ENCODE measurements at regions not wholly inside any gene's neighbourhood (a gene's known extent, or its start where the extent isn't known, plus 50 kb on each side); places are given as distances from the start of the nearest gene placed in this dataset.

DNA sequence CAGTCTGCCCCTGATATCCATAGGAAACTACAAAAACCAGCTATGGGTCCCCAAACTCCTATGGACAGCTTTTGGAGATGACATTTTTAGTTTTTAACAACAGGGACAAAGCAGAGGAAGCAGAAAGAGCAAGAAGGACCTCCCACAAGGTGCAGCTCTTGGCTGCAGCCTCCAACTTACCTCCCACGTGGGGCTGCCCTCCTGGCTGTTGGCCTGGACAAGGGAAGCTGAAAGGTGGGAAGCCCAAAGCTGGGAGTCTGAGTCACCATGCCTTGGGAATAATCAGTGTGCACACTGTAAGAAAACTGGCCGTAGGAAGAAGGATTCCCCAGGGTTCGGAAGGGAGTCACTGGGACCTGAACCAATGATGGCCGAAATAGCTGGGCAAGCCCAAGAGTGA lies 51.8 kb upstream of the PAX1 start:
- DNase-seq = no peak

DNA sequence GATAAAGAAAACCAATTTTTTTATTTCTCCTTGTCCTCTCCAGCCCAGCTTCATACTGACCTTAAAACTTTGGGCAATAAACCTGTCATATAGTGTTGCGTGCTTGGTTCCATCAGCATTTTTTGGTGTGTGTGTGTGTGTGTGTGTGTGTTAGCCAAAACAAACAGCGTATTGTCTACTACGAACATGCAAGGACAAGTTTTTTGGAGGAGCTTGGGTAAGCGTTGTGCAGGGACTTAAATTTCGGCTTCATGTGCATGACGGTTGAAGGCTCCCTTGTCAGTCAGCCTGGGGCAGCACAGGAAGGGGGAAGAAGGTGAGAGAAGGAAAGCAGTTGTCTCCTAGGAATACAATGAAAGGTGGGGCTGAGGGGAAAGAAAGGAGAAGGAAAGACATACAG lies 62.0 kb upstream of the PAX1 start:
- no peak for DNase-seq

DNA sequence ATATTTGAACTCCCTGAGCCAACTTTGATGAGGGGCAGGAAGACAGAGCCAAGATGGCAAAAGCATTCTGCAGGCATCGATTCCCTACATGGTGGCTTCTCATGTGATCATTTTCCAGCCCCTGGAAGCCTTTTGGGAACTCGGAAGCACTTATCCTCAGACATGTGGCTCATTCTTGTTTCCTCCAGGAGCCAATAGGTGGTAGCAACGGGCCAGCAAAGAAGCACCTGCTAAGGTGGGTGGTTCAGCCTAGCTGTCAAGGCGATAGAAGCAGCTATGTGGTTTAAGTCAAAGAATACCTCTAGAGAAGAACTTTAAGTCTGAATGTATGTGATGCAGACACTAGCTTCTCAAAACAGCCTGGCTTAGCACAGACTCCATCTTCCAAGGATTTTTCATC lies 64.9 kb upstream of the PAX1 start:
- DNase-seq = no peak

DNA sequence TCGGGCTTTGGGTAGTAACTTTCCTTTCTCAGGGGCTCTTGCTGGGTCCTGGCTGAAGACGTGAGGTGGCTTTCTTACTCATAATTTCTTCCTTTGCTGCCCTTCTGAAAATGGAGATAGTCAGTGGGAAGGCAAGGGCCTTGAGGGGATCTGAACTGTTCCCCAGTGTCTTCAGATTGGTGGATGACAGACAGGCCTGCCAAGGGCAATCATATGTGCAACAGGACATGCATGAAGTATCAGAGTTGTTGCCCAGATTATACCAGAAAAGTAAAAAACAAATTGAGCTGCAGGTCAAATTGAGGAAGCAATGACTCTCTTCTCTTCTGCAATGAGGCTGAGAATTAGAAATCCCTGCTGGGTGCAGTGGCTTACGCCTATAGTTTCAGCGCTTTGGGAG lies 71.6 kb upstream of the PAX1 start:
- no peak for DNase-seq

DNA sequence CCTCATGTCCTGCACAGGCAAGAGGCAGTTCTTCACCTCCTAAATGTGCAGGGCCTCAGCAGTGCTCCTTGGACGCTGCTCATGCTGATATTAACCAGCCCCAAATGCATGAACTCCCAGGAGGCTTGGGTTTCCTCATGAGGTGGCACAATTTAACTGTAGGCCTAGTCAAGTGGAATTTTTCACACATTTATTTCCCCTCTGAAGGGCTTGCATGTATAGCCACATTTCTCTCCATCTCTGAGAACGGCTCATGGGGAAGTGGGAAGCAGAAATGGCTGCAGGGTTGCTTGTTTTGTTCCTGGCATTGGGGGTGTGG lies 72.8 kb upstream of the PAX1 start:
- no peak for DNase-seq

DNA sequence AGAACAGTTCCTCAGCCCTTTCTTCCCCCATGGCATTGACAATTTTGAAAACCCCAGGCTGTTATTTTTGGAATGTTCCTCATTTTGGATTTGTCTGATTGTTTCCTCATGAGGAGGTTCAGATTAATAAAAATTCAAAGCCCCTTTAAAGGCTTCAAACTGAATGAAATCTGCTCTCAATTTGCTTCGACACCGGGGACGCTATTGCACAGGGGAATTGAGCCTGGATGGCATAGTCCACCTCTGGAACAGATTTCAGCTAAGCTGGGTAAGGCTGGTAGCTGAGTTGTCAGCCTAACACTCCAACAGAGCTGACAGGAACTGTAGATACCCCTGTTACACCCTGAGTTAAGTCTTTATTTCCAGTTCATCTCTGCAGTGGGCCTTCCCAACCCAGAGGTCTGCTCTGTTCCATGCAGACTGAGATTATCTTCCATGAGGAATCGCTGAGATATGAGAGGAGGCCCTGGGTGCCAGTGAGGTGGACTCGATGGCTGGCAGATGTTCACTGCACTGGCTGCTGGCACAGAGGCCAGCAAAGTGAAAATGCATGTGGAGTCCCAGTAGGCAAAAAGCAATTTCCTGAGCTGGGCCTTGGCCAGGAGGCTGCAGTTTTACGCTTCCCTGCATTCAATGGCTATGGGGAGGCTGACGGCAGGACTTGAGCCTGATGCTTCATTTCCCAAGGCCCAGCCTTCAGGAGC lies 73.3 kb upstream of the PAX1 start:
- no peak for DNase-seq

DNA sequence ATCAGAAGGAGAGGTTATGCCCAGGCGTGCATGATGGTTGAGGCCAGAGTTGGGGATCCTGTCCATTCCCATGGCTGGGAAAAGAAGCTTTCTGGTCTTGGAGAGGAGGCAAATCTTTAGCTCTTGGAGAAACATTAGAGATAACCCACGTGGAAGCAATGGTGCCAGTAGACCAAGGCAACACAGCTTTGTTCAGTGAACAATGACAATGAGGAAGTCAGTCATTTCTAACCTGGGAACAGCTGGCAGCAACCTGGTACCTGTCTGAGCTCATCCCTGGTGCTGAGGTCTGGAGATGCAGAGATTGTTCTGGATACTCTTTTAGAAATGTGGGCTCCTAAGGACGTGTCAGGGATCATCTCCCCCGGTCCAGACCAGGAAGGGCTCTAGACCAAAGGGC lies 76.7 kb upstream of the PAX1 start:
- no peak for DNase-seq

DNA sequence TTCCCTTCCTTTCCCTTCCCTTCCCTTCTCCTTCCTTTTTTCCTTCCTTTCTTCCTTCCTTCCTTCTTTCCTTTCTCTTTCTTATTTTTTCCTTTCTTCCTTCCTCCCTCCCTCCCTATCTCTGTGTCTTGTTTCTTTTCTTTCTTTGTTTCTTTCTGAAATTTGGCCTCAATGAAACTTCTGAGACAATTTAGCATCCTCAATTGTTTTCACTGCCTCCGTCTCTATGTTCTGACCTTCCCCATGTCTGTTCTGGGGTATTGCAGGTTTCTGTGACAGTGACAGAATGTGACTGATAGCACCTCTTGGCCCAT lies 81.7 kb upstream of the PAX1 start:
- DNase-seq = no peak

DNA sequence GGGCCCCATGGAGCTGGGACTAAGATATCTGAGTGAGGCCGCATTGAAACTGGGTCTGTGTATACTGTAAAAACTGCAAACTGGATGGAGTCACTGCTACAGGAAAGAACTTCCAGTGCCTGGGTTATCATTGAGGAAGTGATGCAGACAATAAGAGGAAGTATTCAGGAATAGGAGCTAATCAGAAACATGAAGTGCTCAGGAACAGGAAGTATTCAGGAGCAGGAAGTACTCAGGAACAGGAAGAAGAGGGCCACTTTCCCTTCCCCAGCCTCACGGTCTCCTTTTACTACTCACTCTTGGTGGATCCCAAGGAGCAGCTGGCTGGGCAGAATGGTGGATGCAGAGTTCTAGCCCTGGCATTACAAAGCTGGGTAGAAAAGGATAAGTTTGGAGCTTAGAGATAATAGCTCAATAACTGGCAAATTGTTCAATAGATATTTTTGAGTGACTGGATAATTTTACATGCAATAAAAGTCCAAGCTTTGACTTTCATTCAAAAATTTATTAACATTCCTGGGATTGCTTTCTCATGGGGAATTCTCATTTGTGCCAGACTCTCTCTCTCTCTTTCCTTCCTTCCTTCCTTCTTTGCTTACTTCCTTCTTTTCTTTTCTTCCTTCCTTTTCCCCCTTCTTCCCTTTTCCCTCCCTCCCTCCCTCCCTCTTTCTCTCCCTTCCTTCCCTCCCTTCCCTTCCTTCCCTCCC lies 82.2 kb upstream of the PAX1 start:
- peak; percentile 9 for DNase-seq

DNA sequence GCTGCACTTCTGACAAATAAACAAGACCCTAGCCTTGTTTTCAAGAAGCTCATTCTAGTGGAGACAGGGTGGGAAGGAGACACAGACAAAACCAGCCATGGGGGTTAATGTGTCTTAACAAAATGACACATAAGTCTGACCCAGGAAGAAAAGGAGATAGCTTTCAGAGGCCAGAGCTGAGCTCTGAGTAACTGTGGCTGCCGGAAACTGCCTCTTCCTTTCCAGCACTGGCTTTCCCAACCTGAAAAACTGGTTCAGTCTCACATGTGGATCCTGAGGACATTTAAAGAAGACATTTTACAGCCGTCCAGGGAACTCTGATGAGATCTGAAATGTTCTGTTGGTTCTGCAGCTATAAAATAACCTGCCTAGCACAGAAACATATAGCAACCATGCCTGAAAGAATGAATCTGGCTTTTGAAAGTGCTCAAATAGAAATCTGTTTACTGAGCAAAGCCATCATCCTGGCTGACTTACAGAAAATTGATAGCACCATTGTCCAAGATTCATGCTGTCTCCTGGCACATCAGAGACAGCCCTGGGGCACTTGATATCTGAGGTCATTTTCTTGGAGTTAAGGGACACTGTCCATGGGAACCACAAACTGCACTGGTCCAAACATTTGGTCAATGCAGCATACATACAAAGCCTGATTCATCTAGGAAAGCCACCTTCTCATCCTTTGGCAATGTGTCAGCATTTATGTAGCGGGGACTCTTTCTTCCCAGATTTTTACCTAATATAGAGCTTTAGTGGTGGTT lies 83.2 kb upstream of the PAX1 start:
- no peak for DNase-seq

DNA sequence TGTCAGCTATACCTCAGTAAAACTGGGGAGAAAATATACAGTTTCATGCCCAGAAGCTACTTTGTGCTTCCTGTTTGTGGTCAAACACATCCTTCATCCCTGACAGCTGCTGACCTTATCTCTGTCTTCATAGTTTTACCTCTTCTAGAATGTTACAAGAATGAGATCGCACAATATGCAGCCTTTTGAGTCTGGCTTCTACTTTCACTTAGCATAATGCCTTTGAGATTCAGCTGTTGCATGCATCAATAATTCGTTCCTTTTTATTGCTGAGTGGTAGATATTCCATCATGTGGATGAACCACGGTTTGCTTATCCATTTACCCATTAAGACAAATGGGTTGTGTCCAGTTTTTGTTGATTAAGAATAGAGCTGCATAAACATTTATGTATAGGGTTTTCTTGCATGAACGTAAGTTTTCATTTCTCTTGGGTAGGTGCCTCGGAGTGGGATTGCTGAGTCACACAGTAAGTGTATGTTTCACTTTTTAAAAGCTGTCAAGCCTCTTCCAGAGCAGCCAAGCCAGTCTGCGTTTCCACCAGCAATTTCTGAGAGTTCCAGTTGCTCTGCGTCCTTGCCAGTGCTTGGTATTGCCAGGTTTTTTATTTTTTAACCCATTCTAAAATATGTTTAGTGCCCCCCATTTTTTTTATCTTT lies 86.6 kb upstream of the PAX1 start:
- no peak for DNase-seq

DNA sequence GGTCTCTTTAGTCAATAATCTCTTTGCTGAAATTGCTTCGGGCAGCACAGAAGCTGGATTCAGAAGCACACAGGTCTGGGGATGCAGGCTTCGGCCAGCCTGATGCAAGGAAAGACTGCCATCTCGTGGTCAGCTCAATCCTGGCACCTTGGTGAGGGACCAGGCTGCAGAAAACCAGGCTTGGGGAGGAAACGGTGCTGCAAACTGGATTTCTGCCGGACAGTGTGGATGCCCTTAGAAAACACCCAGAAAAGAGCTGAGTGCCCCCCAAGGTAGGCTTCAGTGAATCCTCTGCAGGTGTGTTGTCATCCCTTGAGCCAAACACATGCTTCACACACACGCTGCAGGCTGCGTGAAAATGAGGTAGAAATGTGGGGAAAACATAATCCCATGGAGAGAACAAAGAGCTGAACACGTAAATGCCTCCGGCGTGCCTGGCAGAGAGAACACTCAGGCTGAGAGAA lies 89.8 kb upstream of the PAX1 start:
- DNase-seq = peak; percentile 46

DNA sequence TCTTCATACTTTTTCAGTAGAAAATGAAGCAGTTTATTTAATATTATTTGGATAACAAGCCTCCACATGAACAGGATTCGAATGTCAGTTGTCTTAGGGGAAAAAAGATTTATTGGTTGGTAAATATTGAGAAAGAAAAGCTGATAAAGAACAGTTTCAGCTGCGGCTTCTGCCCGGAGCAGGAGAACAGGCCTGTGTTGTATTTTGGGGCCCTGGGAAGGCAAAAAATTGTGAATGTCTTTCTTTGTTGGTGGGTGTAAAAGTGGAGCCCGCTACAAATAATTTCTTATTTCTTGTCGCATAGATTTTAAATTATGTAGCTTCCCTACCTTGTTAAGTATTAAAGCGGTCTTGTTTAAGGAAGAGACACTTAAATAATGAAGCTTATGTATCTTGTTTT lies 90.5 kb upstream of the PAX1 start:
- DNase-seq = no peak

DNA sequence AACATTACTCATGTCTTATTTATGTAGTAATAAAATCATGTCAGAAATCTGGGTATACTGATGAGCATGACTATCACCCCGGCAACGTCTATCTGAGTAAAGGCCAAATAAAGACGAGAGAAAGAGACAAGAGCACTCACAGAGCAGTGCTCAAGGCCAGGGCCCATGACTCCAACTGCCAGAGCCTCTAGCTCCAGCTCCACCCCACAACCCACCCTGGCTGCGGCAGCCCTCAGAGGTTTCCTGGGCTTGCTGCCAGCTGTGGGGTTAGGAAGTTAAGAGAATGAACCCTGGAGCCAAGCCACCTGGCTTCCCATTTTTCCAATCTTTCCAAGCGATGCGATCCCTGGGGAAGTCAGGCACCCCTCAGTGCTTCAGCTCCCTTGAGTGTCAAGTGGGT lies 92.0 kb upstream of the PAX1 start:
- no peak for DNase-seq

DNA sequence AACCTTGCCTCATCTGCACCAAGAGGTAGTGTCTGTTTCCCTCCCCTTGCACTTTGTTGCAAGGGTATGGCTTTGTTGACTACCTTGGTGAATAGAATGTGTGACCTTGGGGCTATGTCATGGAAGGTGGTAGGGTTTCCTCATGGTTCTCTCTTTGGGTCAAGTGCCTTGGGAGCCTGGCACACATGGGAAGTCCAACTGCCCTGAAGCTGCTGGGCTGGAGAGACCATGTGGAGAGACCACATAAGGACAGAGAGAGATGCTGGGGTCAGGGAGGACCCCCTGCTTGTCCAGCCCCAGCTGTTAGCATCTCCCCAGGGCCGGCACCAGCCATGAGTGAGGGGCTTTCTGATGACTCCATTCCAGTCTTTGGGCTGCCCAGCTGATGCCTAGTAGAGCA lies 95.5 kb upstream of the PAX1 start:
- DNase-seq = no peak

DNA sequence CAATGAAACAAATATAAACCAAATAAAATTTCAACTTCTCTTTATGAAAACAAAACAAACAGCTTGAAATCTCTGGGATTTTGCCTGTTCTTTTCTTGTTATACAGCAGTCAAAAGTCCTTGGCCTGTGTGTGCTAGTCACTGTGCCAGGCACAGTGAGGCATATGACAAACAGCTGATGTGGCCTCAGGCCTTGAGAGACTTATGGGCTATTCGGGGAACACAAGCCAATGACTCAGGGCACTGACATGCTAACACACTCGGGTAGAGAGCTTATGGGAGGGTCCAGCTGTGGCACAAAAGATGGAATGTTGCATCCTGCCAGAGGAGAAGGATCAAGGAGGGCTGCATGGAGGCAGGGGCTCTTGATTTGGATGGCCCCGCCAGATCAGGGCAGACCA lies 95.4 kb upstream of the NKX2-2 start:
- DNase-seq = no peak

DNA sequence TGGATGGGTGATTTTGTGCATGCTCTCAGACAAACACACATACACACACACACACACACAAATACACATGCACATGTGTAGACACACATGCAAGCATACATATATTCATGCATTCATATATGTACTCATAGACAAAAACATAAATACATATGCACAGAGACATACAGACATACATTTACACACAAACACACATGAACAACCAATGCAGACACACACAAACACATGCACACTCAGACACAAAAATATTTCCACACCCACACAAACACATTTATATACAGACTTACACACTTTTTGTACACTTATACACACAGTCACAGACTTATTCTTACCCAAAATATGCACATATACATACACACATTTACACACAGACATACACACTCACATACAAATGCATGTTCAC lies 94.9 kb upstream of the NKX2-2 start:
- DNase-seq = no peak

DNA sequence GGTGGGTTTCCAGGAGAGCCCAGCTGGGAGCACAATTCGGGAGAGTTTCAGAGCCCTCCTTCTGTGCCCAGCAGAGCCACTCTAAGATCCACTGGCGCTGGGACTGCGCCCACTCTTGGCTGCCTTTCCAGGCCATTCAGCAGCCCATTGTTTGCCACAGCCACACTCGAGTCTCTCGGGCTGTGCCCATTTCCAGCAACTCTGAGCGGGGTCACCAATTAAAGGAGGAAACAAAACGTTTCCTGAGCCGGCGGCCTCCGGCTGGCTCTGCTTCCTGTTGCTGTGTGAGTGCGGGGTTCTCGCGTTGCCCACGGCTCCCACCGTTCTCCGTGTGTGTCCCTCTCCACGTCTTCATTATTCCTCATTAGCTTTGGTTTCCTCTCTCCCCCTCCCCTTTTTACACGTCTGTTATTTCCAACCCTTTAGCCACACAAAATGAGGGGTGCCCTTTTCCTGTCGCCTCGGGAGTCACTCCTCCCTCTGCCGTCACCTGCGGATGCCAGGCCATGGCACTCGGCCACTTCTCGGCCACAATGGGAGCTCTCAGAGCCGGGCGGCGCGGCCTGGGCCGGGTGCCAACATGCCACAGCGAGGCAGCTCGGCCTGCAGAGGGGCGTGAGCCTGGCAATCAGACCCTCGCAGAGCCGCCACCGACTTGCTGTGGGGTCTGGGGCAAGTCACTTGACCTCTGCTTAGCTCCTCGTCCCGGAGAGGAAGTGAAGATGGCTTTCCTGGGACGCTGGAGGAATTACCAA lies 94.3 kb upstream of the NKX2-2 start:
- no peak for DNase-seq

DNA sequence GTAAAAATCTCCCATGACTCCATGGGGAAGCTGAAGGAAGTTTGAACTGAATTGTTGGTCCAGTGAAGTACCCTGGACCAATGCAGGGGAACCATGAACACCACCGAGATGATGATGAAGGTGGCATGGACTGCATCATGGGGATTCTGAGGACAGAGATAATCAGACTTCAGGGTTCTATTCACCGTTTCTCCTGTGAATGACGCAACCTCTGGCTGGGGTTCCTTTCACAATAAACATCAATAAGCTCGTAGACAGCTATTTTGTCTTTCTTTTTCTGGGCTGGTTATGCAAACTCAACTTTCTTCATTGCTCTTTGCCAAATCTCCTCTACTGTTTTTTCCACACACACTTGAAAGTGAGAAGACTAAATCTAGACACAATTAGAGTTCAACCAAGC lies 87.9 kb upstream of the NKX2-2 start:
- DNase-seq = no peak

DNA sequence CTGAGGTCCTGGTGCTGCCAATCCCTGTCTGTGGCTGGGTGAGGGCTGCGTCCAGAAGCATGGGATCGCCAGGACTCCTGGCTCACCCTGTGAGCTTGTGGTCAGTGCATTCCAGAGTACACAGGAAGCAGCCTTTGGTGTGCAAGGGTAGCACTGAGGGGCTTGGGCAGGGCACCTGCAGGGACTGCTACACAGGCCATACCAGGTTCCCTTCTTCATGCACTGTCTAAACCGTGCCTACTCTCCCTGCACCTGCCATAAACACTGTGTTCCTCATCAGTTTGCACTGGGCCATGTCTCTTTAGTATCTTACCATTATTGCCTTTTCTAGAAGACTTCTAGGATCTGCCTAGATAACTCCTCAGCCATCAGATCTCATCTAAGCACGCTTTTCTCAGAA lies 72.8 kb upstream of the NKX2-2 start:
- DNase-seq = no peak

DNA sequence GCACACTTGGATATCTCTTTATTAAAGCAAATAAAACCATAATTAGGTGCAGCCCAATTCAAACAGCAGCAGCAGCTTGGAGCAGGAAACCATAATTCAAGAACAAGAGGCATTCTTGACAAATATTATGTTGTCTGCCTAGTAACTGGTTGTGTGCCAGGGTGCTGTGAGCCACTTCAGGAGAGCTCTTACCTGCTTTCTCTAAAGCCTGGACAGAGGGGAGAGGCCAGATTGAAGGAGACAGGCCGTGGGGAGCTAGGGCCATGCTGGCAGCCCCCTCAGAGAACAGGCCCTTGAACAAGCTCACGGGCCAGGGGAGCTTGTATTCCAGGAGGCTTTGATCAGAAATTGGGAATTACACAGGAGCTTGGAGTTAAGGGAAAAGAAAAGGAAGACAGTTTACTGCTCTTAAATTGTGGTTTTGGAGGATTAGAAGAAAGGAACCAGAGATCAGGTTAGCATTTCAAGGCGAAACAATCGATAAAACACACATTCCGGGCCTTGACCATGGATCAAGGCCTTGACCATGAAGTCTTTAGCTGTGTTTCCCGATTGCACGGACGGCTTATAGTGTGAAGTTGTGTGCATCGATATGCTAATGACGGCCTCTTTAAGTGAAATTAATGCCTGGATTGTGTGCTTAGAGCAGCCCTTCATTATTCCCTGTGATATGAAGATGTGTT lies 69.8 kb upstream of the NKX2-2 start:
- no peak for DNase-seq

DNA sequence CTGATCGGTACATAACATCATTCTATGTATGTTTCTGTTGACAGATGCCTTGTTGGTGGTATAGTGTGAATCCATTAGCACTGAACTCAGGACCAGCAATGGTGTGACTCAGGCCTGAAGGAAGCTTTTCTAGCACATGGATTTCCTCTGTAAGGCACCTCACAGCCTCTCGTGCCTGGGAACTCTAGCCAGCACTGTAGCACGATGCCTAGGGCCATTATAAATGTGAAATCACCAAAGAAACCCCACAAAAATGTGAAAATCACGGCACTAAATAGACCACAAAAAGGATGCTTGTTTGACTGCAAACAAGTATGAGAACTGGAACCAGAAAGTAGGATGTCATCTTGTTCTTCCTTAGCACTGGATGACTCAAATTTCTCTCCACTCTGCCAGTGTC lies 63.7 kb upstream of the NKX2-2 start:
- no peak for DNase-seq

All from suppressor macrophage treated with lipopolysaccharide for 4 hours (primary cell).